Upper lobe of right lung (tissue), 1 donor: ENCODE measurements at regions not wholly inside any gene's neighbourhood (a gene's known extent, or its start where the extent isn't known, plus 50 kb on each side); places are given as distances from the start of the nearest gene placed in this dataset.
A peak's percentile ranks its signal among the peaks of the same experiment; 100 is the strongest.

Experiments used
- ATAC-seq: fragments of 200-7000 bp; cut with Tn5 transposase; one replicate; pipeline ENCODE4 v1.9.1; 2020; ENCODE audit warnings: mild to moderate bottlenecking, moderate library complexity
- DNase-seq: peaks from one replicate; pipeline ENCODE4 v3.0.0-alpha.2; 2020
- H3K27ac ChIP-seq: fragments of 200-600 bp; one replicate; pipeline ENCODE4 v1.8.0; 2022
- H3K27me3 ChIP-seq: fragments of 200-600 bp; one replicate; pipeline ENCODE4 v1.8.0; 2022; ENCODE audit warnings: mild to moderate bottlenecking
- H3K36me3 ChIP-seq: fragments of 200-600 bp; one replicate; pipeline ENCODE4 v1.8.0; 2022
- H3K4me1 ChIP-seq: fragments of 200-600 bp; one replicate; pipeline ENCODE4 v1.8.0; 2022
- H3K4me3 ChIP-seq: fragments of 200-600 bp; one replicate; pipeline ENCODE4 v1.8.0; 2022; ENCODE audit warnings: mild to moderate bottlenecking
- H3K9me3 ChIP-seq: fragments of 200-600 bp; one replicate; pipeline ENCODE4 v1.8.0; 2022
- CTCF ChIP-seq: fragments of 200-600 bp; IDR thresholded peaks from one replicate; pipeline ENCODE4 v1.8.0; 2022; ENCODE audit warnings: antibody characterized with exemption
- intact Hi-C: fragments of 100-400 bp; cut with DNase I; formaldehyde crosslinking; loops from one replicate; pipeline ENCODE4 v1.11.0; 2022
- donor health status: DM: no; HTN: yes; CAD: no; lungs with severe emphysema.

- Histone ChIP-seq H3K27me3 (no peaks in the 10 kb centered on the region), H3K27ac (no peak overlapping the region), H3K4me3 (no peak overlapping the region), H3K36me3 (no peaks in the 10 kb centered on the region), H3K4me1 (no peaks in the 10 kb centered on the region), H3K9me3 (no peaks in the 10 kb centered on the region)
- intact Hi-C loops, result no loop called here
- no peak for TF ChIP-seq CTCF
- DNase-seq, result no peak
- no peak for ATAC-seq
These were observed 175.4 kb upstream of the ACTBL2 start for GRCh38 chr5:57658018-57658417.

- ATAC-seq, result no peak
- Histone ChIP-seq H3K27me3 (no peaks in the 10 kb centered on the region), H3K27ac (no peak overlapping the region), H3K4me3 (no peak overlapping the region), H3K36me3 (no peaks in the 10 kb centered on the region), H3K4me1 (no peaks in the 10 kb centered on the region), H3K9me3 (no peaks in the 10 kb centered on the region)
- intact Hi-C loops, result no loop called here
- no peak for TF ChIP-seq CTCF
- no peak for DNase-seq
These were observed 172.6 kb upstream of the ACTBL2 start for GRCh38 chr5:57655228-57655627.

GRCh38 chr5:57653636-57654290 lies 171.2 kb upstream of the ACTBL2 start:
- Histone ChIP-seq H3K27ac (no peak overlapping the region), H3K9me3 (no peaks in the 10 kb centered on the region), H3K27me3 (no peaks in the 10 kb centered on the region), H3K4me3 (no peak overlapping the region), H3K4me1 (no peaks in the 10 kb centered on the region), H3K36me3 (no peaks in the 10 kb centered on the region)
- ATAC-seq (no peak), DNase-seq (no peak)
- no peak for TF ChIP-seq CTCF
- intact Hi-C loops, result no loop called here

- H3K36me3 ChIP-seq, result no peaks in the 10 kb centered on the region
- intact Hi-C loops, result no loop called here
- no peak overlapping the region for H3K27ac ChIP-seq
- no peak overlapping the region for H3K4me3 ChIP-seq
- TF ChIP-seq CTCF, result no peak
- no peaks in the 10 kb centered on the region for H3K9me3 ChIP-seq
- no peak for DNase-seq
- no peaks in the 10 kb centered on the region for H3K4me1 ChIP-seq
- no peaks in the 10 kb centered on the region for H3K27me3 ChIP-seq
- peak; percentile 40 for ATAC-seq
These were observed 168.5 kb upstream of the ACTBL2 start for GRCh38 chr5:57651127-57651526.

GRCh38 chr5:57650360-57651069 lies 167.9 kb upstream of the ACTBL2 start:
- Histone ChIP-seq H3K27ac (no peak overlapping the region), H3K36me3 (no peaks in the 10 kb centered on the region), H3K4me3 (no peak overlapping the region), H3K4me1 (no peaks in the 10 kb centered on the region), H3K9me3 (no peaks in the 10 kb centered on the region), H3K27me3 (no peaks in the 10 kb centered on the region)
- peak; percentile 64 for TF ChIP-seq CTCF
- intact Hi-C loops, result no loop called here
- ATAC-seq (peak; percentile 95), DNase-seq (no peak)
